HG02981 (cell line): ENCODE measurements at regions not wholly inside any gene's neighbourhood (a gene's known extent, or its start where the extent isn't known, plus 50 kb on each side); places are given as distances from the start of the nearest gene placed in this dataset.
"Not testable (repeated sequence)": the region's sequence is repeated elsewhere in the genome, so short reads cannot be mapped to it uniquely, and the experiment has no call there.

Experiments used
- ATAC-seq: cut with Tn5 transposase; IDR thresholded peaks from one replicate; pipeline ENCODE4 v1.9.1; 2021; ENCODE audit warnings: mild to moderate bottlenecking, moderate library complexity; ENCODE audit not compliant: unreplicated experiment

- no peak for ATAC-seq
These were observed 664.1 kb upstream of the ADARB2 start for GRCh38 chr10:2401459-2401858.

GRCh38 chr10:2399482-2399881 lies 662.2 kb upstream of the ADARB2 start:
- ATAC-seq, result no peak

- ATAC-seq, result no peak
These were observed 655.0 kb upstream of the ADARB2 start for GRCh38 chr10:2392145-2392812.

GRCh38 chr10:2387672-2388071 lies 650.3 kb upstream of the ADARB2 start:
- ATAC-seq, result no peak

GRCh38 chr10:2387261-2387660 lies 649.9 kb upstream of the ADARB2 start:
- ATAC-seq, result no peak

GRCh38 chr10:2380218-2380617 lies 642.9 kb upstream of the ADARB2 start:
- no peak for ATAC-seq

GRCh38 chr10:2367083-2367482 lies 629.8 kb upstream of the ADARB2 start:
- no peak for ATAC-seq

GRCh38 chr10:2366264-2366931 lies 629.1 kb upstream of the ADARB2 start:
- no peak for ATAC-seq

- no peak for ATAC-seq
These were observed 625.0 kb upstream of the ADARB2 start for GRCh38 chr10:2362331-2362730.

- ATAC-seq, result no peak
These were observed 621.3 kb upstream of the ADARB2 start for GRCh38 chr10:2358586-2358985.

GRCh38 chr10:2356670-2357069 lies 619.3 kb upstream of the ADARB2 start:
- no peak for ATAC-seq

GRCh38 chr10:2351566-2351965 lies 614.2 kb upstream of the ADARB2 start:
- ATAC-seq, result no peak

GRCh38 chr10:2342206-2342605 lies 604.9 kb upstream of the ADARB2 start:
- no peak for ATAC-seq

- ATAC-seq, result no peak
These were observed 603.7 kb upstream of the ADARB2 start for GRCh38 chr10:2340831-2341647.

GRCh38 chr10:2335626-2336025 lies 598.3 kb upstream of the ADARB2 start:
- no peak for ATAC-seq

- ATAC-seq, result no peak
These were observed 597.2 kb upstream of the ADARB2 start for GRCh38 chr10:2334575-2334974.

- ATAC-seq, result no peak
These were observed 591.8 kb upstream of the ADARB2 start for GRCh38 chr10:2329082-2329481.

- no peak for ATAC-seq
These were observed 589.1 kb upstream of the ADARB2 start for GRCh38 chr10:2326411-2326810.

- not testable (repeated sequence) for ATAC-seq
These were observed 577.7 kb upstream of the ADARB2 start for GRCh38 chr10:2315045-2315485.

GRCh38 chr10:2306081-2306480 lies 568.8 kb upstream of the ADARB2 start:
- ATAC-seq, result no peak

GRCh38 chr10:2303169-2303568 lies 565.8 kb upstream of the ADARB2 start:
- ATAC-seq, result no peak

- ATAC-seq, result no peak
These were observed 563.9 kb upstream of the ADARB2 start for GRCh38 chr10:2301227-2301626.
